ENCODE measurements at regions not wholly inside any gene's neighbourhood (a gene's known extent, or its start where the extent isn't known, plus 50 kb on each side); places are given as distances from the start of the nearest gene placed in this dataset.

DNA sequence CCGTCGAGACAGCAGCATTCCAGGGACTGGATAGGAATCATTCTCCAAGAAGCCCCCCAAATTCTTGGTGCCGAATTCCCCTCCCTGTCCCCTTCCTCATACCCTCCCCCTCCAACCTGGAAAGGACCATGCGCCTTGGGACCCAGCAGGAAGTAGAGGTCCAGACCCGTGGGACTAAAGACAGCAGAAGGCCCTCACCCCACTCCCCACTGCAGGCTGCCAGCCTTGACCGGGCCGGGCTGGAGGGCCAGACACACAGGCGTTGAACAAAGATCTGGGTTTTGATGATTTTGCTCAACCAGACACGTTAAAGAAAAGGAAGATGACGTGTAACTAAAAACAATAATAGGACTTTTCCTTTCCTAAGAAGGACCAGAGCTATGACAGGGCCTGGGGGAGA, 286.5 kb downstream of the NPHP4 start:
- no peak for TF ChIP-seq GABPA (IDR thresholded peaks at IDR 0.05 in 1 of 2, conservative IDR thresholded peaks at IDR 0.05 in 1 of 2)
- TF ChIP-seq, protein P1, sequence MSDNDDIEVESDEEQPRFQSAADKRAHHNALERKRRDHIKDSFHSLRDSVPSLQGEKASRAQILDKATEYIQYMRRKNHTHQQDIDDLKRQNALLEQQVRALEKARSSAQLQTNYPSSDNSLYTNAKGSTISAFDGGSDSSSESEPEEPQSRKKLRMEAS (IDR thresholded peaks at IDR 0.05) = no peak
- TF ChIP-seq, protein P2, sequence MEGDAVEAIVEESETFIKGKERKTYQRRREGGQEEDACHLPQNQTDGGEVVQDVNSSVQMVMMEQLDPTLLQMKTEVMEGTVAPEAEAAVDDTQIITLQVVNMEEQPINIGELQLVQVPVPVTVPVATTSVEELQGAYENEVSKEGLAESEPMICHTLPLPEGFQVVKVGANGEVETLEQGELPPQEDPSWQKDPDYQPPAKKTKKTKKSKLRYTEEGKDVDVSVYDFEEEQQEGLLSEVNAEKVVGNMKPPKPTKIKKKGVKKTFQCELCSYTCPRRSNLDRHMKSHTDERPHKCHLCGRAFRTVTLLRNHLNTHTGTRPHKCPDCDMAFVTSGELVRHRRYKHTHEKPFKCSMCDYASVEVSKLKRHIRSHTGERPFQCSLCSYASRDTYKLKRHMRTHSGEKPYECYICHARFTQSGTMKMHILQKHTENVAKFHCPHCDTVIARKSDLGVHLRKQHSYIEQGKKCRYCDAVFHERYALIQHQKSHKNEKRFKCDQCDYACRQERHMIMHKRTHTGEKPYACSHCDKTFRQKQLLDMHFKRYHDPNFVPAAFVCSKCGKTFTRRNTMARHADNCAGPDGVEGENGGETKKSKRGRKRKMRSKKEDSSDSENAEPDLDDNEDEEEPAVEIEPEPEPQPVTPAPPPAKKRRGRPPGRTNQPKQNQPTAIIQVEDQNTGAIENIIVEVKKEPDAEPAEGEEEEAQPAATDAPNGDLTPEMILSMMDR (IDR thresholded peaks at IDR 0.05; ENCODE audit: low read depth, low read length, missing input control) = no peak
- TF ChIP-seq TAF1 (conservative IDR thresholded peaks at IDR 0.05) = no peak
